MCF 10A (cell line): ENCODE measurements at regions not wholly inside any gene's neighbourhood (a gene's known extent, or its start where the extent isn't known, plus 50 kb on each side); places are given as distances from the start of the nearest gene placed in this dataset.
A peak's percentile ranks its signal among the peaks of the same experiment; 100 is the strongest.
"Not testable (repeated sequence)": the region's sequence is repeated elsewhere in the genome, so short reads cannot be mapped to it uniquely, and the experiment has no call there.

Source experiments
- BruUV-seq: library from RNA; stranded (reverse); fragments of 400-500 nt; replicated peaks from 2 replicates; lab custom pipeline; 2021; lab: Mats Ljungman, UMichigan
- CTCF ChIA-PET: fragments of 300-600 bp; sonication (Branson Sonifier 250); formaldehyde crosslinking; extraction: SDS; loops from one replicate; lab custom pipeline; 2021; ENCODE audit warnings: antibody characterized with exemption, inconsistent platforms; lab: Yijun Ruan, JAX
- POLR2A ChIA-PET: fragments of 300-600, 350-650 bp; sonication (Branson Sonifier 250); formaldehyde crosslinking; extraction: SDS; loops from one replicate; lab custom pipeline; 2020; ENCODE audit warnings: antibody characterized with exemption, inconsistent platforms; lab: Yijun Ruan, JAX
- DNase-seq: peaks from one replicate; pipeline ENCODE4 v3.0.0-alpha.2; 2018; ENCODE audit not compliant: unreplicated experiment
- H3K27ac Mint-ChIP-seq: one replicate; pipeline ENCODE4 v1.8.0; 2022; ENCODE audit warnings: mild to moderate bottlenecking, low read depth, mixed read lengths; ENCODE audit not compliant: unreplicated experiment
- H3K27me3 Mint-ChIP-seq: one replicate; pipeline ENCODE4 v1.8.0; 2022; ENCODE audit warnings: mixed read lengths; ENCODE audit not compliant: insufficient read depth, unreplicated experiment
- H3K36me3 Mint-ChIP-seq: one replicate; pipeline ENCODE4 v1.8.0; 2022; ENCODE audit warnings: mild to moderate bottlenecking, moderate library complexity, mixed read lengths; ENCODE audit not compliant: insufficient read depth, unreplicated experiment
- H3K4me1 Mint-ChIP-seq: one replicate; pipeline ENCODE4 v1.8.0; 2022; ENCODE audit warnings: mixed read lengths; ENCODE audit not compliant: insufficient read depth, unreplicated experiment
- H3K4me3 Mint-ChIP-seq: one replicate; pipeline ENCODE4 v1.8.0; 2022; ENCODE audit warnings: mild to moderate bottlenecking, moderate library complexity, mixed read lengths; ENCODE audit not compliant: unreplicated experiment
- H3K9me3 Mint-ChIP-seq: one replicate; pipeline ENCODE4 v1.8.0; 2022; ENCODE audit warnings: mixed read lengths; ENCODE audit not compliant: unreplicated experiment
- intact Hi-C: fragments of 100-400 bp; cut with micrococcal nuclease; formaldehyde crosslinking; loops from 2 replicates; pipeline ENCODE4 v1.14.1; 2022
- TF ChIP-seq, protein P1 (sequence below): fragments of 200-600 bp; IDR thresholded peaks from one replicate; pipeline ENCODE4 v1.8.0; 2022; ENCODE audit warnings: antibody characterized with exemption, mild to moderate bottlenecking; ENCODE audit not compliant: unreplicated experiment

DNA sequence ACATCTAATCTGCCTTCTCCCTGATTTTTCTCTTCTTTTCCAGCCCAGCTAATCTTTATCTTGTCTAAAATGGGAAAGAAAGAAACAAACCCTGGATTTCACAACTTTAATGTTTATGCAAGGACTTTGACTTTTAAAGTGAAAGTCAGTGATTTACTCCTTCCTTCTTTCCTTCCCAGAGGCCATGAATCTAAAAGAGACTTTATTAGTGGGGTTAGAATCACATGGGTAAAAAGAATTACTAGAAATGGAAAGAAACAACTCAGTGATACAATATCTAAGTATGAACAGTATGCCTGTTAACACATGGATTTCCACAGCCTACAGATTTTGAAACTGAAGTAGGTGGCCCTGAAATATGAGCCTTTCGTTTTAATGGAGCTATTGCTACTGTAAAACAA, 59.8 kb upstream of the KCNK2 start:
- ChIA-PET POLR2A (interaction anchor here (0.5 to 4.5 kb wide), 47 partner anchors 8 to 813 kb away, joined by 3 to 59 read pairs (median 4); partner anchors contain the start of genes KCNK2 and KCTD3), CTCF (interaction anchor here (0.5 to 4.3 kb wide), 26 partner anchors 13 to 509 kb away, joined by 3 to 36 read pairs (median 4); no protein-coding TSS in a partner anchor)
- Mint-ChIP-seq H3K4me3 (peak overlapping the region; percentile 56), H3K9me3 (peaks cover 8% of the 10 kb centered on the region), H3K27ac (peak overlapping the region; percentile 97), H3K36me3 (peaks cover 13% of the 10 kb centered on the region), H3K4me1 (peaks cover 40% of the 10 kb centered on the region), H3K27me3 (no peaks in the 10 kb centered on the region)
- no TSS peak for BruUV-seq
- TF ChIP-seq, protein P1, sequence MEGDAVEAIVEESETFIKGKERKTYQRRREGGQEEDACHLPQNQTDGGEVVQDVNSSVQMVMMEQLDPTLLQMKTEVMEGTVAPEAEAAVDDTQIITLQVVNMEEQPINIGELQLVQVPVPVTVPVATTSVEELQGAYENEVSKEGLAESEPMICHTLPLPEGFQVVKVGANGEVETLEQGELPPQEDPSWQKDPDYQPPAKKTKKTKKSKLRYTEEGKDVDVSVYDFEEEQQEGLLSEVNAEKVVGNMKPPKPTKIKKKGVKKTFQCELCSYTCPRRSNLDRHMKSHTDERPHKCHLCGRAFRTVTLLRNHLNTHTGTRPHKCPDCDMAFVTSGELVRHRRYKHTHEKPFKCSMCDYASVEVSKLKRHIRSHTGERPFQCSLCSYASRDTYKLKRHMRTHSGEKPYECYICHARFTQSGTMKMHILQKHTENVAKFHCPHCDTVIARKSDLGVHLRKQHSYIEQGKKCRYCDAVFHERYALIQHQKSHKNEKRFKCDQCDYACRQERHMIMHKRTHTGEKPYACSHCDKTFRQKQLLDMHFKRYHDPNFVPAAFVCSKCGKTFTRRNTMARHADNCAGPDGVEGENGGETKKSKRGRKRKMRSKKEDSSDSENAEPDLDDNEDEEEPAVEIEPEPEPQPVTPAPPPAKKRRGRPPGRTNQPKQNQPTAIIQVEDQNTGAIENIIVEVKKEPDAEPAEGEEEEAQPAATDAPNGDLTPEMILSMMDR, result no peak
- intact Hi-C loops, result no loop called here
- peak; percentile 76 for DNase-seq

DNA sequence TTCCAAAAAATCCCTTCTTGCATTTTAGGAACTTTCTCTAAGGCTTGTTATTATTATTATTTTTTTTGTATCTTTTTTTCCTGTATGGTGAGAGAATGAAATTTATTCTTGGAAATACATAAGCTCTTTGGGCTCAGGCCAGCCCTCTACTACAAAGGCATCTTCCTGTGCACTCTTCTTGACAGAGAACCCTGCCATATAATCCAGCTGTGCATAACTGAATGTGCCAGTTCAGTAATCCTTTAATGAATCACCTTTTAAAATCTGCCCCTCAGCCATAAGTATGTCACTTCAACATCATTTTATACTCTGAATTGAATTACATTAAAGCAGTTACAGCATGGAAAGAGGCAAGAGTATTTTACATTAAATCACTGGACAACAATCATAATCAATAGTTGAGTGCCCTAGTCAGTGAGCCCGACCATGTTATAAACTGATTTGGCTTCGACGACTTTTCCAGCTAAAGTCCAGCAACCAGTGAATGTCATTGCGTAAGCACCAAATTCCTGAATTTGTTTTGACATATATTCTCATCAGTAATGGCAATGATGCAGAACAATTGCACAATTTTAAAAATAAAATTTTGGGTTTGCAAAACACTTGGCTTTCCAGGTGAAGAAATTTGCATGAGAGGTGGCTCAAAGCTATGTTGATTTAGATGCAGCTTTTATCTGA, 59.2 kb upstream of the KCNK2 start:
- DNase-seq, result peak; percentile 94
- CTCF ChIA-PET, result interaction anchor here (0.5 to 4.3 kb wide), 35 partner anchors 14 to 502 kb away, joined by 3 to 36 read pairs (median 3); partner anchors contain the start of gene KCNK2
- BruUV-seq, result TSS peak; percentile 80
- Mint-ChIP-seq H3K4me3 (peak overlapping the region; percentile 56), H3K36me3 (peaks cover 13% of the 10 kb centered on the region), H3K27me3 (no peaks in the 10 kb centered on the region), H3K9me3 (peaks cover 8% of the 10 kb centered on the region), H3K27ac (peak overlapping the region; percentile 97), H3K4me1 (peaks cover 40% of the 10 kb centered on the region)
- POLR2A ChIA-PET, result interaction anchor here (0.5 to 4.5 kb wide), 54 partner anchors 9 to 814 kb away, joined by 3 to 59 read pairs (median 4); partner anchors contain the start of genes KCNK2 and KCTD3
- intact Hi-C loops, result no loop called here
- TF ChIP-seq, protein P1, result no peak

DNA sequence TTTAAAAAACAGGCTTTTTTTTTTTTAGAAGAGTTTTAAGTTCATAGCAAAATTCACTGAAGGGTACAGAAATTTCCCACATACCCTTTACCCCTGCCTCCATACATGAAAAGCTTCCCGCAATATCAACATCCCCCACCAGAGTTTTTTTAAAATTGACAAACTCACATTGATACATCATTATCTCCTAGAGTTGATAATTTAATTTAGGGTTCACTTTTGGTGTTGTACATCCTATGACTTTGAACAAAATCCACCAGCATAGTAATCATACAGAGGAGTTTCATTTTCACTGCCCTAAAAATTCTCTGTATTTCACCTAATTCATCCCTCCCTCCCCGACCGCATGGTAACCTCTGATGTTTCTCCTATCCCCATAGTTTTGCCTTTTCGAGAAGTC, 53.6 kb upstream of the KCNK2 start:
- no peaks in the 10 kb centered on the region for H3K36me3 Mint-ChIP-seq

DNA sequence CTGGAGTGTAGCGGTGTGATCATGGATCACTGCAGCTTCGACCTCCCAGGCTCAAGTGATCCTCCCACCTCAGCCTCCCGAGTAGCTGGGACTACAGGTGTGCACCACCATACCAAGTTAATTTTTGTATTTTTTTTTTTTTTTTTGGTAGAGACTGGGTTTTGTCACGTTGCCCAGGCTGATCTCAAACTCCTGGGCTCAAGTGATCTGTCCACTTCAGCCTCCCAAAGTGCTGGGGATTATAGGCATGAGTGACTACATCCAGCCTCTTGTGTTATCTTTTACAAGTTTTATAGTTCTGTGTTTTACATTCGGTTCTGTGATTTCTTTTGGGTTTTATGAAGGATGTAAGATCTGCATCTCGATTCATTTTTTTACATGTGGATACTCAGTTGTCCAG, 52.0 kb upstream of the KCNK2 start:
- CTCF ChIA-PET, result interaction anchor here (0.6 to 1.0 kb wide), 3 partner anchors 104 to 702 kb away, joined by 3 to 4 read pairs (median 3); no protein-coding TSS in a partner anchor
- H3K4me3 Mint-ChIP-seq, BruUV-seq, H3K4me1 Mint-ChIP-seq, H3K27ac Mint-ChIP-seq, intact Hi-C loops, H3K27me3 Mint-ChIP-seq, DNase-seq, H3K9me3 Mint-ChIP-seq, H3K36me3 Mint-ChIP-seq, POLR2A ChIA-PET: not testable (repeated sequence)

More for the DNA sequence above, 53.6 kb upstream of the KCNK2 start:
- TF ChIP-seq, protein P1, result no peak
- no TSS peak for BruUV-seq
- intact Hi-C loops, result no loop called here
- no peak for DNase-seq
- no peaks in the 10 kb centered on the region for H3K27me3 Mint-ChIP-seq
- no peaks in the 10 kb centered on the region for H3K9me3 Mint-ChIP-seq
- ChIA-PET CTCF (interaction anchor here (0.6 to 0.9 kb wide), 3 partner anchors 29 to 218 kb away, joined by 3 read pairs; no protein-coding TSS in a partner anchor), POLR2A (interaction anchor here (0.7 to 1.1 kb wide), 2 partner anchors 30 to 101 kb away, joined by 3 to 4 read pairs; no protein-coding TSS in a partner anchor)
- H3K4me1 Mint-ChIP-seq, result peaks cover 25% of the 10 kb centered on the region
- no peak overlapping the region for H3K4me3 Mint-ChIP-seq
- no peak overlapping the region for H3K27ac Mint-ChIP-seq
